H9 (cell line): ENCODE measurements at regions not wholly inside any gene's neighbourhood (a gene's known extent, or its start where the extent isn't known, plus 50 kb on each side); places are given as distances from the start of the nearest gene placed in this dataset.

Experiments used
- DNase-seq: peaks from one replicate; pipeline ENCODE4 v3.0.0-alpha.2; 2017
- H2AFZ ChIP-seq: one replicate; pipeline ENCODE4 v1.6.1; 2013; ENCODE audit warnings: mild to moderate bottlenecking, low read length, control low read depth, moderate library complexity
- H2AK5ac ChIP-seq: 2 replicates; pipeline ENCODE4 v1.6.1; 2013; ENCODE audit warnings: low read length, control low read depth, mixed read lengths; ENCODE audit not compliant: insufficient read length
- H2BK120ac ChIP-seq: one replicate; pipeline ENCODE4 v1.6.1; 2013; ENCODE audit warnings: low read depth, mild to moderate bottlenecking, low read length, control low read depth, inconsistent platforms; ENCODE audit not compliant: poor library complexity, severe bottlenecking
- H2BK12ac ChIP-seq: 2 replicates; pipeline ENCODE4 v1.6.1; 2013; ENCODE audit warnings: low read length, control low read depth, mixed read lengths, low read depth; ENCODE audit not compliant: insufficient read length
- H2BK15ac ChIP-seq: 2 replicates; pipeline ENCODE4 v1.6.1; 2013; ENCODE audit warnings: low read depth, low read length, control low read depth
- H2BK20ac ChIP-seq: one replicate; pipeline ENCODE4 v1.6.1; 2013; ENCODE audit warnings: low read depth, mild to moderate bottlenecking, low read length, control low read depth, inconsistent platforms; ENCODE audit not compliant: poor library complexity, severe bottlenecking
- H2BK5ac ChIP-seq: 2 replicates; pipeline ENCODE4 v1.6.1; 2013; ENCODE audit warnings: low read length, control low read depth, mixed read lengths; ENCODE audit not compliant: insufficient read length
- H3K14ac ChIP-seq: 2 replicates; pipeline ENCODE4 v1.6.1; 2013; ENCODE audit warnings: low read length, control low read depth; ENCODE audit not compliant: insufficient read depth
- H3K18ac ChIP-seq: 2 replicates; pipeline ENCODE4 v1.6.1; 2013; ENCODE audit warnings: low read depth, mild to moderate bottlenecking, mixed read lengths, low read length, control low read depth; ENCODE audit not compliant: insufficient read length
- H3K23ac ChIP-seq: 2 replicates; pipeline ENCODE4 v1.6.1; 2013; ENCODE audit warnings: low read length, control low read depth, mixed read lengths, low read depth; ENCODE audit not compliant: insufficient read length
- H3K23me2 ChIP-seq: 2 replicates; pipeline ENCODE4 v1.6.1; 2013; ENCODE audit warnings: low read depth, mild to moderate bottlenecking, mixed read lengths, low read length, control low read depth; ENCODE audit not compliant: insufficient read length, poor library complexity, severe bottlenecking
- H3K27ac ChIP-seq: 2 replicates; pipeline ENCODE4 v1.5.1; 2013; ENCODE audit warnings: low read length, control low read depth, mixed read lengths, low read depth; ENCODE audit not compliant: insufficient read length
- H3K27me3 ChIP-seq: 2 replicates; pipeline ENCODE4 v1.6.1; 2013; ENCODE audit warnings: low read length, control low read depth, inconsistent platforms; ENCODE audit not compliant: insufficient read depth
- H3K4ac ChIP-seq: 2 replicates; pipeline ENCODE4 v1.6.1; 2013; ENCODE audit warnings: low read depth, mild to moderate bottlenecking, control low read depth, inconsistent platforms, low read length, moderate library complexity
- H3K4me1 ChIP-seq: 2 replicates; pipeline ENCODE4 v1.6.1; 2013; ENCODE audit warnings: low read length, control low read depth, inconsistent platforms; ENCODE audit not compliant: insufficient read depth
- H3K4me2 ChIP-seq: 2 replicates; pipeline ENCODE4 v1.6.1; 2013; ENCODE audit warnings: low read length, control low read depth, mixed read lengths; ENCODE audit not compliant: insufficient read length, insufficient read depth
- H3K56ac ChIP-seq: 2 replicates; pipeline ENCODE4 v1.6.1; 2013; ENCODE audit warnings: low read depth, mild to moderate bottlenecking, mixed read lengths, low read length, control low read depth; ENCODE audit not compliant: insufficient read length
- H3K79me1 ChIP-seq: 2 replicates; pipeline ENCODE4 v1.6.1; 2013; ENCODE audit warnings: low read depth, mild to moderate bottlenecking, moderate library complexity, low read length, control low read depth, inconsistent platforms; ENCODE audit not compliant: insufficient read depth, poor library complexity, severe bottlenecking
- H3K79me2 ChIP-seq: 2 replicates; pipeline ENCODE4 v1.6.1; 2013; ENCODE audit warnings: low read length, control low read depth, inconsistent platforms; ENCODE audit not compliant: insufficient read depth
- H3K9ac ChIP-seq: 2 replicates; pipeline ENCODE4 v1.6.1; 2013; ENCODE audit warnings: low read length, control low read depth, mixed read lengths; ENCODE audit not compliant: insufficient read length; ENCODE audit errors: extremely low read depth
- H3K9me3 ChIP-seq: one replicate; pipeline ENCODE4 v1.6.1; 2013; ENCODE audit warnings: low read depth, low read length, inconsistent platforms; ENCODE audit not compliant: control insufficient read depth
- H3T11ph ChIP-seq: one replicate; pipeline ENCODE4 v1.6.1; 2013; ENCODE audit warnings: mild to moderate bottlenecking, low read length, control low read depth, inconsistent platforms
- H4K20me1 ChIP-seq: one replicate; pipeline ENCODE4 v1.6.1; 2013; ENCODE audit not compliant: control insufficient read depth, insufficient read length, insufficient read depth
- H4K5ac ChIP-seq: 2 replicates; pipeline ENCODE4 v1.6.1; 2013; ENCODE audit warnings: low read depth, mild to moderate bottlenecking, mixed read lengths, low read length, control low read depth; ENCODE audit not compliant: insufficient read length
- H4K8ac ChIP-seq: replicated peaks from 2 replicates; pipeline ENCODE4 v1.6.1; 2013; ENCODE audit warnings: low read length, control low read depth, mixed read lengths, low read depth; ENCODE audit not compliant: insufficient read length
- H4K91ac ChIP-seq: 2 replicates; pipeline ENCODE4 v1.6.1; 2013; ENCODE audit warnings: low read depth, mild to moderate bottlenecking, moderate library complexity, mixed read lengths, low read length, control low read depth; ENCODE audit not compliant: insufficient read length
- H3K27ac Mint-ChIP-seq, 3 experiments: 2 replicates in 2 of 3; 3 replicates in 1 of 3; pipeline ENCODE4 v1.8.0; 2020 to 2021; ENCODE audit warnings: mixed read lengths in 3 of 3, mild to moderate bottlenecking in 1 of 3, moderate library complexity in 1 of 3
- H3K27me3 Mint-ChIP-seq: 2 replicates; pipeline ENCODE4 v1.8.0; 2021; ENCODE audit warnings: low read depth, mild to moderate bottlenecking, moderate library complexity, mixed read lengths
- H3K36me3 Mint-ChIP-seq, 3 experiments: 2 replicates in 2 of 3; 3 replicates in 1 of 3; pipeline ENCODE4 v1.8.0; 2020 to 2021; ENCODE audit warnings: low read depth in 3 of 3, mixed read lengths in 3 of 3; ENCODE audit not compliant: insufficient read depth in 1 of 3
- H3K4me1 Mint-ChIP-seq, 2 experiments: 2 replicates each; pipeline ENCODE4 v1.8.0; 2020; ENCODE audit warnings: mixed read lengths in 2 of 2
- H3K4me3 Mint-ChIP-seq, 2 experiments: 2 replicates in 1 of 2; 3 replicates in 1 of 2; pipeline ENCODE4 v1.8.0; 2020 to 2021; ENCODE audit warnings: mild to moderate bottlenecking in 2 of 2, mixed read lengths in 2 of 2, moderate library complexity in 1 of 2
- H3K9me3 Mint-ChIP-seq, 2 experiments: 2 replicates in 1 of 2; 3 replicates in 1 of 2; pipeline ENCODE4 v1.8.0; 2020; ENCODE audit warnings: mild to moderate bottlenecking in 2 of 2, mixed read lengths in 2 of 2, moderate library complexity in 1 of 2
- WGBS: extraction: QIAGEN DNeasy Blood & Tissue Kit; methylation state at CpG from one replicate; pipeline ENCODE4 v1.1.7; 2013; ENCODE audit warnings: missing lambda C conversion rate, low lambda C conversion rate, mixed read lengths; ENCODE audit not compliant: insufficient read length; ENCODE audit errors: extremely low coverage; 5-methylcytosine and 5-hydroxymethylcytosine counted together
- TF ChIP-seq, protein P1 (sequence below): fragments of 200-600 bp; sonication (generic); conservative IDR thresholded peaks from 3 replicates; pipeline ENCODE4 v1.8.0; 2021; ENCODE audit warnings: antibody characterized with exemption, mild to moderate bottlenecking

DNA sequence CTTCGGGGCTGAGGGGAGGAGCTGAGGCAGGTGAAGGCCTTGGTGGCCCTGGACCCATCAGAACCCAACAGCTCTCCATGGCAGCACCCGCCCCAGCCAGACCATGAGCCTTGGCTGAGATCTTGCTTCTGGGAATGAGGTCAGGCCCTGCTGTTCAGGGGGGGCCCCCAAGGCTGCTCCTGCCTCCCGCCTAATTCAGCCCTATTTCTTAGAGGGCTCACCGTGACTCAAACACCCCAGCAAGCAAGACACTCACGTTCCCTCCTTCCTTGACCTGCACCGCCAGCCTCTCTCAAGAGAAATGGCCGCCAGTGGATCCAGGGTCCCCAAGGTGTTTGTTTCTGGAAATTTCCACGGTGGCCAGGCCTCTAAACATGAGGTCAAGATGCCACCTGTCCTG, 61.4 kb upstream of the PPP1R26 start:
- WGBS: no CpG with 5 or more reads among the region's 8 CpGs
- TF ChIP-seq, protein P1, sequence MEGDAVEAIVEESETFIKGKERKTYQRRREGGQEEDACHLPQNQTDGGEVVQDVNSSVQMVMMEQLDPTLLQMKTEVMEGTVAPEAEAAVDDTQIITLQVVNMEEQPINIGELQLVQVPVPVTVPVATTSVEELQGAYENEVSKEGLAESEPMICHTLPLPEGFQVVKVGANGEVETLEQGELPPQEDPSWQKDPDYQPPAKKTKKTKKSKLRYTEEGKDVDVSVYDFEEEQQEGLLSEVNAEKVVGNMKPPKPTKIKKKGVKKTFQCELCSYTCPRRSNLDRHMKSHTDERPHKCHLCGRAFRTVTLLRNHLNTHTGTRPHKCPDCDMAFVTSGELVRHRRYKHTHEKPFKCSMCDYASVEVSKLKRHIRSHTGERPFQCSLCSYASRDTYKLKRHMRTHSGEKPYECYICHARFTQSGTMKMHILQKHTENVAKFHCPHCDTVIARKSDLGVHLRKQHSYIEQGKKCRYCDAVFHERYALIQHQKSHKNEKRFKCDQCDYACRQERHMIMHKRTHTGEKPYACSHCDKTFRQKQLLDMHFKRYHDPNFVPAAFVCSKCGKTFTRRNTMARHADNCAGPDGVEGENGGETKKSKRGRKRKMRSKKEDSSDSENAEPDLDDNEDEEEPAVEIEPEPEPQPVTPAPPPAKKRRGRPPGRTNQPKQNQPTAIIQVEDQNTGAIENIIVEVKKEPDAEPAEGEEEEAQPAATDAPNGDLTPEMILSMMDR: no peak
- Histone ChIP-seq H3K4ac (no peak overlapping the region), H2BK120ac (no peak overlapping the region), H3K9me3 (no peaks in the 10 kb centered on the region), H3K18ac (no peak overlapping the region), H2AFZ (no peak overlapping the region), H4K91ac (no peak overlapping the region), H2AK5ac (no peak overlapping the region), H3K4me1 (no peaks in the 10 kb centered on the region), H3K4me2 (no peak overlapping the region), H3K14ac (no peak overlapping the region), H3K27ac (no peak overlapping the region), H4K20me1 (no peaks in the 10 kb centered on the region), H3K9ac (no peak overlapping the region), H3K23ac (no peak overlapping the region), H2BK12ac (no peak overlapping the region), H2BK20ac (no peak overlapping the region), H3K79me1 (no peaks in the 10 kb centered on the region), H2BK15ac (no peak overlapping the region), H4K8ac (no peak overlapping the region), H3K23me2 (no peaks in the 10 kb centered on the region), H3K56ac (no peak overlapping the region), H2BK5ac (no peak overlapping the region), H4K5ac (no peak overlapping the region), H3K79me2 (no peaks in the 10 kb centered on the region), H3T11ph (no peak overlapping the region), H3K27me3 (no peaks in the 10 kb centered on the region)
- Mint-ChIP-seq H3K4me1 (peaks cover 14 to 28% of the 10 kb centered on the region in 2 experiments), H3K4me3 (no peak overlapping the region), H3K27ac (peak overlapping the region in 1 of 3 experiments; percentile 68; a peak in 1 of 7 replicates), H3K36me3 (no peaks in the 10 kb centered on the region), H3K27me3 (peaks cover 3% of the 10 kb centered on the region), H3K9me3 (no peaks in the 10 kb centered on the region; a peak in 2 of 5 replicates)
- DNase-seq: no peak
